Activated T-cell treated with anti-CD3 and anti-CD28 coated beads, Interleukin-2, amount 50 U/mL, for 72 hours (primary cell): ENCODE measurements at regions not wholly inside any gene's neighbourhood (a gene's known extent, or its start where the extent isn't known, plus 50 kb on each side); places are given as distances from the start of the nearest gene placed in this dataset.

Source experiments
- ATAC-seq, 2 donors: fragments of 150-1000 bp; cut with Tn5 transposase; replicated peaks in 1 of 2; 2 replicates each; pipeline ENCODE4 v1.10.0; 2021; ENCODE audit warnings: moderate library complexity in 2 of 2, mild to moderate bottlenecking in 1 of 2
- DNase-seq, 2 donors: peaks; one replicate each; pipeline ENCODE4 v3.0.0; 2021 to 2022; ENCODE audit warnings: mixed read lengths in 1 of 2
- H3K27ac Mint-ChIP-seq: one replicate; pipeline ENCODE4 v1.8.0; 2022; ENCODE audit warnings: mild to moderate bottlenecking, moderate library complexity, mixed read lengths
- H3K27me3 Mint-ChIP-seq: one replicate; pipeline ENCODE4 v1.8.0; 2022; ENCODE audit warnings: low read depth, mixed read lengths
- H3K36me3 Mint-ChIP-seq, 2 donors: one replicate each; pipeline ENCODE4 v1.8.0; 2022; ENCODE audit warnings: mixed read lengths in 2 of 2, mild to moderate bottlenecking in 1 of 2; ENCODE audit not compliant: insufficient read depth in 2 of 2
- H3K4me1 Mint-ChIP-seq: one replicate; pipeline ENCODE4 v1.8.0; 2022; ENCODE audit warnings: low read depth, mixed read lengths
- H3K4me3 Mint-ChIP-seq, 2 donors: one replicate each; pipeline ENCODE4 v1.8.0; 2022; ENCODE audit warnings: mild to moderate bottlenecking in 2 of 2, mixed read lengths in 2 of 2, moderate library complexity in 2 of 2
- H3K9me3 Mint-ChIP-seq, 2 donors: one replicate each; pipeline ENCODE4 v1.8.0; 2022; ENCODE audit warnings: mixed read lengths in 2 of 2

DNA sequence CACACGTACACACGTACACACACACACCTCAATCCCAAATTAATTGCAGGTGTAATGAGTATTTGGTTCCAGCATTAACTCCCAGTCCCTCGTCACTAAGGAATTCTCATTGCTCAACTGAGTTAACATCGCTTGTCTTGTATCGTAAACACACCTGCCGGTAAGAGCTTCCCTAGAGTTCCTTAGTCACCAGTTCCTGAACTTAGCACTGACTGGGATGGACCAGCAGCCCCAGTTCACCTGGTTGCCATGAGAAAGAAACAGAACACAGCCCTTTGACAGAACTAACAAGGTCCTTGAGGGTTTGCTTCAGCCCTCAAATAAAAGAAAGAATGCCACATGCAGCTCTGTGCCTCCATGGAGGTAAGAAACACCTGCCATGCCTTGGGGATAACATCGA lies 66.3 kb upstream of the SLCO3A1 start:
- DNase-seq = no peak
- H3K27me3 Mint-ChIP-seq = peaks cover 5% of the 10 kb centered on the region
- H3K27ac Mint-ChIP-seq = no peak overlapping the region
- H3K9me3 Mint-ChIP-seq = no peaks in the 10 kb centered on the region
- no peaks in the 10 kb centered on the region for H3K36me3 Mint-ChIP-seq
- ATAC-seq = no peak
- no peak overlapping the region for H3K4me3 Mint-ChIP-seq
- H3K4me1 Mint-ChIP-seq = no peaks in the 10 kb centered on the region

DNA sequence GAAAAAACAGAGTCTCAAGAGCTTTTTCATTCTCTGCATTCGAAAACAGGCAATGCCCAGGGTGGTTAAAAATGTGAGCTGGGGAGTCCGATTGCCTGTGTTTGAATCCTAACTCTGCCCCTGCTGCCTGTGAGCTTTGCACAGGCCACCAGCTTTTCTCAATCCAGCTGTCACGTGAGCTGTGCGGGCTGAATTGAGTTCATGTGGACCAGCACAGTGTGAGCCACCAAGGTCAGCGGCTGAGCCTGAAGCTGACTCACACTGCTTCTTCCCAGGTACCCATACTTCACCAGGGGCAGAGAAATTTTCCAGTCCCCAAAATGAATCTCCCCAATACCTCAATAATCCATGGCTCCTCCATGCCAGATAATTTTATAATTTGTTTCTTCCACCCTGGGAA lies 64.4 kb upstream of the SLCO3A1 start:
- no peaks in the 10 kb centered on the region for H3K9me3 Mint-ChIP-seq
- H3K4me1 Mint-ChIP-seq = no peaks in the 10 kb centered on the region
- H3K4me3 Mint-ChIP-seq = no peak overlapping the region
- H3K36me3 Mint-ChIP-seq = no peaks in the 10 kb centered on the region
- peaks cover 13% of the 10 kb centered on the region for H3K27me3 Mint-ChIP-seq
- H3K27ac Mint-ChIP-seq = no peak overlapping the region
- no peak for ATAC-seq
- DNase-seq = no peak

DNA sequence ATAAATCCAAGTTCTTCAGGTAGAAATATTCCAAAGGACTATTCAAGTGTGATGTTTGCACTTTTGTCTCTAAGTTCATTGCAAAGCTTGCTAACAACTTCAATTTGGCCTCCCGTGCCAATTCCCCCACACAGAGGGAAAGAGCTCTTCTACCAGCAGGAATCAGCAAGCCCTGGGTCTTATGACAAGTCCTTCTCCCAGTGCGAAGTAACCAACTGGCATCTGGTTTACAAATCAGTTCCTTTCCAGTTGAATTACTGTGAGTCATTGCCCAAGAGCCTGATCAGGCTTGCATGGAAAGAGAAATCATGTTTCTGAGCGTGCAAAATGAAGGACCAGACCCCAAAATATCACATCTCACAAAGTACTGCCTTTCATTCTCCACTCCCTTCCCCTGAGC lies 62.7 kb upstream of the SLCO3A1 start:
- ATAC-seq (no peak), DNase-seq (no peak)
- no peak overlapping the region for H3K4me3 Mint-ChIP-seq
- H3K4me1 Mint-ChIP-seq = no peaks in the 10 kb centered on the region
- peaks cover 13% of the 10 kb centered on the region for H3K27me3 Mint-ChIP-seq
- no peak overlapping the region for H3K27ac Mint-ChIP-seq
- no peaks in the 10 kb centered on the region for H3K9me3 Mint-ChIP-seq
- no peaks in the 10 kb centered on the region for H3K36me3 Mint-ChIP-seq

GRCh38 chr15:91793771-91794170 lies 59.7 kb upstream of the SLCO3A1 start:
- Mint-ChIP-seq H3K27ac (no peak overlapping the region), H3K27me3 (peaks cover 13% of the 10 kb centered on the region), H3K4me1 (no peaks in the 10 kb centered on the region), H3K36me3 (no peaks in the 10 kb centered on the region), H3K4me3 (no peak overlapping the region), H3K9me3 (no peaks in the 10 kb centered on the region)
- DNase-seq (no peak), ATAC-seq (no peak)

DNA sequence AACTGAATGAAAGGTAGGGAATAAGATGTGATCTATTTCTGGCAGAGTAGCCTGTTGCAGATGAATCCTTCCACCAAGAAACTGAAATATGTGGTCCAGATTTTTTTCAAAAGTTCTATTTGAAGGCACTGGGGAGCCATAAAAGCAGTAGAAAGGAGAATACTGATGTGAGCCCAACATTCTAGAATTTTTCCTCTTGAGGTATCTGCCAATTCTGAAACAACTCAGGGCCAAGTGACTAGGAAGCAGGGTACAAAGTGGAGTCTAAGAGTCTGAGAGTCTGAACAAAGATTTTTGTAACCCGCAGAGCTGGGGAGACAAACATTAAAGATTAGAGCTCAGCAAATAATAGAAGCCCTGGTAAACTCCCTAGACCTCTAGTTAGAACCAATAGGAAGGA lies 58.3 kb upstream of the SLCO3A1 start:
- H3K27ac Mint-ChIP-seq = no peak overlapping the region
- no peaks in the 10 kb centered on the region for H3K36me3 Mint-ChIP-seq
- H3K9me3 Mint-ChIP-seq = no peaks in the 10 kb centered on the region
- no peak overlapping the region for H3K4me3 Mint-ChIP-seq
- DNase-seq (no peak), ATAC-seq (no peak)
- H3K27me3 Mint-ChIP-seq = peaks cover 13% of the 10 kb centered on the region
- H3K4me1 Mint-ChIP-seq = no peaks in the 10 kb centered on the region

- Mint-ChIP-seq H3K9me3 (no peaks in the 10 kb centered on the region), H3K36me3 (no peaks in the 10 kb centered on the region), H3K27me3 (peaks cover 29% of the 10 kb centered on the region), H3K4me3 (no peak overlapping the region), H3K4me1 (peaks cover 5% of the 10 kb centered on the region), H3K27ac (no peak overlapping the region)
- ATAC-seq (peak in 1 of 2 donors; percentile 30), DNase-seq (no peak)
These were observed 51.5 kb upstream of the SLCO3A1 start for GRCh38 chr15:91801836-91802534.

DNA sequence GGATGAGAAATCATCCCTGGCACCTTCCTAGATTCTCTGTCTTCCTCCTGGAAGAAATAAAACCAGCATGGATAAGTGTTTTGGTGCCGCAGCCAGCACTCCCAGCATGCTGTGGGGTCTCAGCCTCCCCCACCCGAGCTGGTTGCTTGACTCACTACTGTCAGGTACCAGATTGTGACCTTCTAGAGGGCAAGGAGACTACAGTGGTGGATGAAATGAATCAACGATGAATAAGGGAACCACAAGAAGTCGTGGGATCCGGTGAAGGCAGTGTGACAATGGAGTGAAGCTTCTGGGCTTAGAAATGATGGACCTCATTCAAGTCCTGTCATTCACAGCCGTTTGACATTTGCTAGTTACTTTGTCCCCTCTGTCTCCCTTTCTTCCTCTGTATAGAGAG lies 50.2 kb upstream of the SLCO3A1 start:
- peak; percentile 41 to 65 for ATAC-seq
- Mint-ChIP-seq H3K36me3 (no peaks in the 10 kb centered on the region), H3K9me3 (no peaks in the 10 kb centered on the region), H3K4me3 (no peak overlapping the region), H3K27ac (no peak overlapping the region), H3K4me1 (peaks cover 5% of the 10 kb centered on the region), H3K27me3 (peaks cover 32% of the 10 kb centered on the region)
- DNase-seq = peak in 1 of 2 donors; percentile 4
